Ascending aorta (tissue), 2 donors: ENCODE measurements at regions not wholly inside any gene's neighbourhood (a gene's known extent, or its start where the extent isn't known, plus 50 kb on each side); places are given as distances from the start of the nearest gene placed in this dataset.
A peak's percentile ranks its signal among the peaks of the same experiment; 100 is the strongest.

Source experiments
- DNase-seq, 2 donors: peaks; one replicate each; pipeline ENCODE4 v3.0.0-alpha.2; 2019; ENCODE audit warnings: low spot score in 2 of 2
- H3K27ac ChIP-seq, 2 donors: fragments of 200-600 bp; sonication (generic); one replicate each; pipeline ENCODE4 v1.5.1; 2016 to 2017; ENCODE audit warnings: mild to moderate bottlenecking in 1 of 2
- H3K27me3 ChIP-seq: fragments of 200-600 bp; sonication (generic); one replicate; pipeline ENCODE4 v1.5.1; 2017
- H3K36me3 ChIP-seq, 2 donors: fragments of 200-600 bp; sonication (generic); one replicate each; pipeline ENCODE4 v1.5.1; 2016
- H3K4me1 ChIP-seq, 2 donors: fragments of 200-600 bp; sonication (generic); one replicate each; pipeline ENCODE4 v1.5.1; 2016 to 2017; ENCODE audit warnings: mild to moderate bottlenecking in 1 of 2
- H3K4me3 ChIP-seq, 2 donors: fragments of 200-600 bp; sonication (generic); one replicate each; pipeline ENCODE4 v1.5.1; 2016 to 2017; ENCODE audit warnings: mild to moderate bottlenecking in 1 of 2
- H3K9me3 ChIP-seq, 2 donors: fragments of 200-600 bp; sonication (generic); one replicate each; pipeline ENCODE4 v1.5.1; 2016
- CTCF ChIP-seq, 3 experiments: fragments of 200-600 bp in 2 of 3; fragments of 450-650 bp in 1 of 3; sonication (generic) in 2 of 3; IDR thresholded peaks; one replicate each; pipeline ENCODE4 v1.5.1; 2016 to 2019; ENCODE audit warnings: antibody characterized with exemption in 3 of 3, mild to moderate bottlenecking in 1 of 3, moderate library complexity in 1 of 3
- intact Hi-C: fragments of 100-400 bp; cut with DNase I; formaldehyde crosslinking; loops from one replicate; pipeline ENCODE4 v1.15.1; 2023

GRCh38 chr3:157606852-157607197, 103.6 kb upstream of the VEPH1 start:
- no peak for TF ChIP-seq CTCF (IDR thresholded peaks at IDR 0.05)
- no peak overlapping the region for H3K4me3 ChIP-seq
- no peaks in the 10 kb centered on the region for H3K9me3 ChIP-seq
- H3K27me3 ChIP-seq: no peaks in the 10 kb centered on the region
- H3K36me3 ChIP-seq: no peaks in the 10 kb centered on the region
- DNase-seq: no peak
- intact Hi-C loops: loop anchor here (5.0 kb wide), 1 partner anchor 925 kb away; no protein-coding TSS in a partner anchor
- peaks cover 0 to 2% of the 10 kb centered on the region in 2 donors for H3K4me1 ChIP-seq
- no peak overlapping the region for H3K27ac ChIP-seq

- intact Hi-C loops: loop anchor here (5.0 kb wide), 1 partner anchor 926 kb away; no protein-coding TSS in a partner anchor
- H3K27ac ChIP-seq: no peak overlapping the region
- H3K4me3 ChIP-seq: no peak overlapping the region
- H3K4me1 ChIP-seq: peaks cover 0 to 2% of the 10 kb centered on the region in 2 donors
- peak; percentile 44 to 78 (median 58) for TF ChIP-seq CTCF (IDR thresholded peaks at IDR 0.05)
- no peaks in the 10 kb centered on the region for H3K36me3 ChIP-seq
- no peaks in the 10 kb centered on the region for H3K9me3 ChIP-seq
- H3K27me3 ChIP-seq: no peaks in the 10 kb centered on the region
- DNase-seq: peak in 1 of 2 donors; percentile 71
These were observed 103.0 kb upstream of the VEPH1 start for GRCh38 chr3:157606011-157606851.

GRCh38 chr3:157605356-157605755, 102.1 kb upstream of the VEPH1 start:
- no peaks in the 10 kb centered on the region for H3K36me3 ChIP-seq
- intact Hi-C loops: loop anchor here (5.0 kb wide), 1 partner anchor 927 kb away; no protein-coding TSS in a partner anchor
- no peak for TF ChIP-seq CTCF (IDR thresholded peaks at IDR 0.05)
- H3K4me1 ChIP-seq: peaks cover 0 to 2% of the 10 kb centered on the region in 2 donors
- H3K4me3 ChIP-seq: no peak overlapping the region
- no peak for DNase-seq
- H3K27ac ChIP-seq: no peak overlapping the region
- H3K9me3 ChIP-seq: no peaks in the 10 kb centered on the region
- H3K27me3 ChIP-seq: no peaks in the 10 kb centered on the region

GRCh38 chr3:157602424-157602823, 99.2 kb upstream of the VEPH1 start:
- Histone ChIP-seq H3K27ac (no peak overlapping the region), H3K4me3 (no peak overlapping the region)

GRCh38 chr3:157595259-157595658, 92.0 kb upstream of the VEPH1 start:
- no peak overlapping the region for H3K4me3 ChIP-seq
- no peak for DNase-seq
- H3K36me3 ChIP-seq: no peaks in the 10 kb centered on the region
- no peak for TF ChIP-seq CTCF (IDR thresholded peaks at IDR 0.05)
- H3K9me3 ChIP-seq: no peaks in the 10 kb centered on the region
- intact Hi-C loops: no loop called here
- H3K4me1 ChIP-seq: no peaks in the 10 kb centered on the region
- H3K27me3 ChIP-seq: no peaks in the 10 kb centered on the region
- H3K27ac ChIP-seq: no peak overlapping the region

More at GRCh38 chr3:157602424-157602823, 99.2 kb upstream of the VEPH1 start:
- no peaks in the 10 kb centered on the region for H3K36me3 ChIP-seq
- H3K4me1 ChIP-seq: peaks cover 0 to 2% of the 10 kb centered on the region in 2 donors
- no peaks in the 10 kb centered on the region for H3K9me3 ChIP-seq
- no peak for TF ChIP-seq CTCF (IDR thresholded peaks at IDR 0.05)
- intact Hi-C loops: no loop called here
- H3K27me3 ChIP-seq: no peaks in the 10 kb centered on the region
- DNase-seq: no peak
